ENCODE measurements at regions not wholly inside any gene's neighbourhood (a gene's known extent, or its start where the extent isn't known, plus 50 kb on each side); places are given as distances from the start of the nearest gene placed in this dataset.
"Not testable (repeated sequence)": the region's sequence is repeated elsewhere in the genome, so short reads cannot be mapped to it uniquely, and the experiment has no call there.

- DNase-seq (ENCODE audit: low read depth in 4 of 4, low spot score in 3 of 4), result no peak
Measured at GRCh38 chr6:133099573-133099972, 141.6 kb upstream of the EYA4 start.

- DNase-seq (ENCODE audit: low read depth in 4 of 4, low spot score in 3 of 4), result no peak
Measured at GRCh38 chr6:133100865-133101264, 140.3 kb upstream of the EYA4 start.

GRCh38 chr6:133101790-133102189 lies 139.4 kb upstream of the EYA4 start:
- DNase-seq (ENCODE audit: low read depth in 4 of 4, low spot score in 3 of 4), result no peak

- DNase-seq (ENCODE audit: low read depth in 4 of 4, low spot score in 3 of 4), result no peak
Measured at GRCh38 chr6:133106934-133107333, 134.2 kb upstream of the EYA4 start.

- DNase-seq (ENCODE audit: low read depth in 4 of 4, low spot score in 3 of 4), result no peak
Measured at GRCh38 chr6:133108419-133108818, 132.7 kb upstream of the EYA4 start.

GRCh38 chr6:133114973-133115372 lies 126.2 kb upstream of the EYA4 start:
- no peak for DNase-seq (ENCODE audit: low read depth in 4 of 4, low spot score in 3 of 4)

GRCh38 chr6:133115946-133116345 lies 125.2 kb upstream of the EYA4 start:
- no peak for DNase-seq (ENCODE audit: low read depth in 4 of 4, low spot score in 3 of 4)

GRCh38 chr6:133128191-133128590 lies 113.0 kb upstream of the EYA4 start:
- DNase-seq (ENCODE audit: low read depth in 4 of 4, low spot score in 3 of 4), result no peak

GRCh38 chr6:133129556-133129955 lies 111.6 kb upstream of the EYA4 start:
- DNase-seq (ENCODE audit: low read depth in 4 of 4, low spot score in 3 of 4), result no peak

GRCh38 chr6:133130863-133131262 lies 110.3 kb upstream of the EYA4 start:
- DNase-seq (ENCODE audit: low read depth in 4 of 4, low spot score in 3 of 4), result no peak

GRCh38 chr6:133131621-133132465 lies 109.3 kb upstream of the EYA4 start:
- DNase-seq (ENCODE audit: low read depth in 4 of 4, low spot score in 3 of 4), result peak in 1 of 4 donors; percentile 39

GRCh38 chr6:133132466-133132971 lies 108.6 kb upstream of the EYA4 start:
- DNase-seq (ENCODE audit: low read depth in 4 of 4, low spot score in 3 of 4), result no peak

- no peak for DNase-seq (ENCODE audit: low read depth in 4 of 4, low spot score in 3 of 4)
Measured at GRCh38 chr6:133136177-133136880, 104.8 kb upstream of the EYA4 start.

- not testable (repeated sequence) for DNase-seq (ENCODE audit: low read depth in 4 of 4, low spot score in 3 of 4)
Measured at GRCh38 chr6:133147470-133148184, 93.5 kb upstream of the EYA4 start.

GRCh38 chr6:133156689-133157088 lies 84.5 kb upstream of the EYA4 start:
- no peak for DNase-seq (ENCODE audit: low read depth in 4 of 4, low spot score in 3 of 4)

- peak; percentile 30 to 50 (median 44) for DNase-seq (ENCODE audit: low read depth in 4 of 4, low spot score in 3 of 4)
Measured at GRCh38 chr6:133157995-133158394, 83.2 kb upstream of the EYA4 start.

GRCh38 chr6:133159255-133159795 lies 81.8 kb upstream of the EYA4 start:
- no peak for DNase-seq (ENCODE audit: low read depth in 4 of 4, low spot score in 3 of 4)

GRCh38 chr6:133160536-133160935 lies 80.6 kb upstream of the EYA4 start:
- DNase-seq (ENCODE audit: low read depth in 4 of 4, low spot score in 3 of 4), result no peak

- no peak for DNase-seq (ENCODE audit: low read depth in 4 of 4, low spot score in 3 of 4)
Measured at GRCh38 chr6:133165235-133165634, 75.9 kb upstream of the EYA4 start.

- DNase-seq (ENCODE audit: low read depth in 4 of 4, low spot score in 3 of 4), result no peak
Measured at GRCh38 chr6:133166766-133167165, 74.4 kb upstream of the EYA4 start.

GRCh38 chr6:133169901-133170300 lies 71.3 kb upstream of the EYA4 start:
- no peak for DNase-seq (ENCODE audit: low read depth in 4 of 4, low spot score in 3 of 4)

Measured in left renal pelvis (tissue), 4 donors.